ENCODE measurements at regions not wholly inside any gene's neighbourhood (a gene's known extent, or its start where the extent isn't known, plus 50 kb on each side); places are given as distances from the start of the nearest gene placed in this dataset.
"Not testable (repeated sequence)": the region's sequence is repeated elsewhere in the genome, so short reads cannot be mapped to it uniquely, and the experiment has no call there.

- DNase-seq, result no peak
Measured at GRCh38 chr7:85710960-85711359, 524.1 kb upstream of the SEMA3D start.

- no peak for DNase-seq
Measured at GRCh38 chr7:85708221-85708620, 521.4 kb upstream of the SEMA3D start.

GRCh38 chr7:85705076-85705475 lies 518.2 kb upstream of the SEMA3D start:
- DNase-seq, result no peak

GRCh38 chr7:85703251-85704010 lies 516.6 kb upstream of the SEMA3D start:
- DNase-seq, result no peak

GRCh38 chr7:85702348-85702747 lies 515.5 kb upstream of the SEMA3D start:
- DNase-seq, result no peak

GRCh38 chr7:85699482-85699881 lies 512.6 kb upstream of the SEMA3D start:
- DNase-seq, result no peak

GRCh38 chr7:85695533-85695932 lies 508.7 kb upstream of the SEMA3D start:
- no peak for DNase-seq

- DNase-seq, result no peak
Measured at GRCh38 chr7:85695041-85695440, 508.2 kb upstream of the SEMA3D start.

- DNase-seq, result no peak
Measured at GRCh38 chr7:85693326-85693725, 506.5 kb upstream of the SEMA3D start.

- DNase-seq, result no peak
Measured at GRCh38 chr7:85688712-85689111, 501.9 kb upstream of the SEMA3D start.

- DNase-seq, result no peak
Measured at GRCh38 chr7:85686401-85687181, 499.7 kb upstream of the SEMA3D start.

GRCh38 chr7:85685901-85686300 lies 499.0 kb upstream of the SEMA3D start:
- DNase-seq, result no peak

- no peak for DNase-seq
Measured at GRCh38 chr7:85682833-85683620, 496.2 kb upstream of the SEMA3D start.

GRCh38 chr7:85681241-85681640 lies 494.4 kb upstream of the SEMA3D start:
- no peak for DNase-seq

GRCh38 chr7:85675093-85675492 lies 488.2 kb upstream of the SEMA3D start:
- DNase-seq, result not testable (repeated sequence)

GRCh38 chr7:85673876-85674275 lies 487.0 kb upstream of the SEMA3D start:
- no peak for DNase-seq

- no peak for DNase-seq
Measured at GRCh38 chr7:85669225-85669624, 482.4 kb upstream of the SEMA3D start.

GRCh38 chr7:85664341-85664740 lies 477.5 kb upstream of the SEMA3D start:
- DNase-seq, result no peak

GRCh38 chr7:85659364-85659763 lies 472.5 kb upstream of the SEMA3D start:
- no peak for DNase-seq

- DNase-seq, result no peak
Measured at GRCh38 chr7:85655252-85655651, 468.4 kb upstream of the SEMA3D start.

GRCh38 chr7:85644272-85644671 lies 457.4 kb upstream of the SEMA3D start:
- DNase-seq, result no peak

GRCh38 chr7:85641331-85641730 lies 454.5 kb upstream of the SEMA3D start:
- DNase-seq, result no peak

GRCh38 chr7:85638394-85638793 lies 451.5 kb upstream of the SEMA3D start:
- no peak for DNase-seq

GRCh38 chr7:85634951-85635350 lies 448.1 kb upstream of the SEMA3D start:
- DNase-seq, result no peak
